ENCODE measurements at regions not wholly inside any gene's neighbourhood (a gene's known extent, or its start where the extent isn't known, plus 50 kb on each side); places are given as distances from the start of the nearest gene placed in this dataset.

GRCh38 chr5:67702008-67702407 is 505.4 kb upstream of the CD180 start:
- TF ChIP-seq CTCF (IDR thresholded peaks at IDR 0.05 in 2 of 3, conservative IDR thresholded peaks at IDR 0.05 in 1 of 3; ENCODE audit: control insufficient read depth in 2 of 3, extremely low read depth in 1 of 3, insufficient read depth in 1 of 3, low read depth in 3 of 3, low read length in 3 of 3) (no peak), POLR2AphosphoS5 (IDR thresholded peaks at IDR 0.05; ENCODE audit: low read length) (no peak), RCOR1 (conservative IDR thresholded peaks at IDR 0.05; ENCODE audit: low read depth, low read length) (no peak), EZH2 (IDR thresholded peaks at IDR 0.05; ENCODE audit: borderline replicate concordance, control insufficient read depth, low read depth, low read length) (no peak), TAF1 (IDR thresholded peaks at IDR 0.05; ENCODE audit: borderline replicate concordance, low read depth, low read length) (no peak), SKIL (IDR thresholded peaks at IDR 0.05; ENCODE audit: low read depth, poor library complexity, severe bottlenecking) (no peak), MYC (IDR thresholded peaks at IDR 0.05; ENCODE audit: insufficient read depth, insufficient read length, insufficient replicate concordance, low read length, severe bottlenecking) (no peak), SRF (IDR thresholded peaks at IDR 0.05; ENCODE audit: low read depth in 2 of 2, low read length in 2 of 2) (no peak), NBN (IDR thresholded peaks at IDR 0.05) (no peak), POLR2A (IDR thresholded peaks at IDR 0.05; ENCODE audit: low read depth, low read length) (no peak), IRF3 (IDR thresholded peaks at IDR 0.05) (no peak), MAX (IDR thresholded peaks at IDR 0.05; ENCODE audit: low read depth, low read length) (no peak), CHD1 (IDR thresholded peaks at IDR 0.05; ENCODE audit: low read depth, low read length) (no peak)
